Activated naive CD8-positive, alpha-beta T cell treated with anti-CD3 and anti-CD28 coated beads, Interleukin-2, amount 50 U/mL, for 16 hours (primary cell): ENCODE measurements at regions not wholly inside any gene's neighbourhood (a gene's known extent, or its start where the extent isn't known, plus 50 kb on each side); places are given as distances from the start of the nearest gene placed in this dataset.
"Not testable (repeated sequence)": the region's sequence is repeated elsewhere in the genome, so short reads cannot be mapped to it uniquely, and the experiment has no call there.

Experiments
- DNase-seq: peaks from one replicate; pipeline ENCODE4 v3.0.0-alpha.2; 2020; ENCODE audit warnings: low read depth, low spot score

DNA sequence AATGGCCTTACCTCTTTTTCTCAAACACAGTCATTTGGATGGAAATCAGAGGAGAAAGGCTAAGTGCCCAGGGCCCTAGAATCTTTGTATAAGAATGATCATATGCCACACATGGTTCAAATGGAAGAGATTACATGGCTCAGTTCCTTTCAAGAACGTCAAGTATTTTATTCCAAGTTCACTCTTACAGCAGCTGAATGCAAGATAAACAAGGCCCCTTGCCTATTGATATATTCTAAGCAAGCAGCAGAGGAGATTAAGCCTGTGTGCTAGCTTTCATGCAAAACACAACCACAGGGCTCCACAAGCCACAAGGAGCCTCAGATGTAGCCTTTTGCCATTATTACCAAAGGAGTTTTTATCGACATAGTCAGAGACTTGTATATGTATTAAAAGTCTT is 55.3 kb upstream of the SLCO6A1 start:
- no peak for DNase-seq

DNA sequence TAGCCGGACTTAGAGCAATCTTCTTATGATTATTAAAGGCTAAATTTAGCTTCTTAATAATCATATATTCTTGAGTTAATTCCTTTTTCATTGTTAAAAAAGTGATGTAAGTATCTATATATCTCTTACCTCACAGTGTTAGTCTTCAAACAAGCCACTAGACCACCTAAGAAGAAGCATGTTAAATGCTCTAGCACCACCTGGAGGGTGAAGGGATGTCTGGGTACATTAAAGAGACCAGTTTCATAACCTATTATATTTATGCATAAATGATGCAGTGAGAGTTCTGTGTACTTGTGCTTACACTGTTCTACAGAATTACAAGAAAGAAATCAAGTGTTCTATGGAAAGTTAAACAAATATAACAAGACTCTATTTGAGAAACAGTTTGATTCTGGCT is 55.9 kb upstream of the SLCO6A1 start:
- no peak for DNase-seq

DNA sequence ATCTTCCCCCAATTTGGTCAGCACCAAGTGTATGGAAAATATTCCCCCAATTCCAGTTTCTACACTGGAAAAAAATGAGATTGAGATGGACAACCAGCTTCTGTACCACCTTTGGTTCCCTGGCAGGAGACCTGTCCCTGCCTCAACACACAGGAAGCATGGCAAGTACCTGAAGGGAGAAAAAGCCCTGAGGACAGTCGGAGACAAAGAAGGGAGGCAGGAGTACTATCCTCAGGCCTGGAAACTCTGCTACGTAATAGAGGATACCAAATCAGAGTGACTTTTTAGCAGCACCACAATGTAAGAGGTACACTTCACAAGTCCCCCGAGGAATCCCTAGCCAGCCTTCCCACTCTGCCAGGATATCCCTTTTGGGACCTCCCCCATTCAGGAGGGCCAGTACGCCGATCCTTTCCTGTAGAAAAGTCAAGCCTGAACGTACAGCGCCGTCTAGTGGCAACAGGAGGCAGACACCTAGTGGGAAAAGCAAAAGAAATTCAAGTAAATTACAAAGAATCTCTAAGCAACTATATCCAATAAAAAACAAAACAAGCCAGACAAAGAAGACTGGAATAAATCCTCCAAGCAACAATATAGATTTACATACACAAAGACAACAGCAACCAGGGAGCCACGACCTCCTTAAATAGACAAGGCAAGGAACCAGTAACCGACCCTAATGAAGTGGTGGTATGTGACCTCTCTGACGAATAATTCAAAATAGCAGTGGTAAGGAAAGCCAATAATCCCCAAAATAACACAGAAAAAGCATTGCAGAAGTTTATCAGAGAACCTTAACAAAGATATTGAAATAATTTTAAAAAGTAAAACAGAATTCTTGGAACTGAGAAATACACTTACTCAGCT is 63.3 kb upstream of the SLCO6A1 start:
- DNase-seq: no peak

DNA sequence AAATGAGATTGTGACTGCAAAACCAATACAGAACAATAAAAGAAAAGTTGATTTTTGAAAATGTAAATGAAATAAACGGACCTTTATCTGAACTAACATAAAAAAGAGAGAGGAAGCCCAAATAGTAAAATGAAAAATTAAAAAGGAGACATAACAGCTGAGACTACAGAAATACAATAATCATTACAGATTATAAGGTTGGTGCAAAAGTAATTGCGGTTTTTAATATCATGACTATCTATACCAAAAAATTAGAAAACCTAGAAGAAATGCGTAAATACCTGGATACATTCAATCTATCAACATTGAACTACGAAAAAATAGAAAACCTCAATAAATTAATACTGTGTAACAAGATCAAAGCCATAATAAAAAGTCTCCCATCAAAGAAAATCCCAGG is 71.9 kb upstream of the SLCO6A1 start:
- DNase-seq: no peak

DNA sequence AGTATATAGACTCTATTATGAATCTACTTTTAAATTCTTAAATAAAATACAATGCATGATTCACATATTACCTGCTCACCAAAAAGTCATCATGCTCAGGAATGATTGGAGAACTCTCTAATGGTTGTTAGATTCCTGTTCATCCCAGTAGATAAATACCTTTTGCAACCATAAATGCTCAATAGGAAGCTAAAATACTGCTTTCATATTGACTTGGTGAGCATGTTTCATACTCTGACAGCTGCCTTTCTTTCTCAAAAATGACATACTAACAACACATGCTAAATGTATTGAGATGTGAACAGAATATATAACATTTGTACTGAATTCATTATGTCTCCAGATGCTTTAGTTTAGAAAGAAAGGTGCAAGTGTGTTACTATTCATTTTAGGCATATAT is 79.6 kb upstream of the SLCO6A1 start:
- no peak for DNase-seq

DNA sequence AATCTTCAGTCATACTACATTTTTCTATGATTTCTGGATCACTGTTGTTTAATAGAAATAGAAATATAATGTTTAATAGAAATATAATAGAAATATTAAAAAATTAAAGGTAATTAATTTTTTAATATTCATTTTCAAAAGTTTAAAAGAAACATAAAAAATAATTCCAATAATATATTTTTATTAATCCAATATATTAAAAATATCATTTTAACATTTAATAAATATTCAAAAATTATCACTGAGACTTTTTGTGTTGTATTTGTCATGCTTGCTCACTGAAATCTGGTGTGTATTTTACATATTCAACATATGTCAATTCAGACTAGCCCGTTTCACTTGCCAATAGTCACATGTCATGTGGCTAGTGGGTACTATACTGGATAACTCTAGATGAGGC is 80.6 kb upstream of the SLCO6A1 start:
- DNase-seq: no peak

DNA sequence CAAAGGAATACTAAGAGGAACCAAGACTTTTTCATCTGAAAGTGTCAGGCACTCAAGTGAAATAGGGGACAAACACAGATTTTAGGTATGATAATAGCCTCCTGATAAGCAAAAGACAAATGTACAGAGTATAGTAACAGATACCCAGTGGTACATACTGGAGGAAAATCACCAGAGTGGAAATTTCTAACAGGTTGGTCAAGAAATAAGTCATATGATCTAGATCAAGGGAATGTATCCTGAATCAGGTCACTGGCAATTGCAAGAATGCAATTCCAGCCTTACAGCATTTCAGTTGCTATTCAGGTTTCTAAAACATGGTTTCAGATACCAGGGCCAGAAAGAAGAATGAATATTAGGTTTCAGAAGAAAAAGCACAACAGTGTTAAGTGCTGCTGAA is 82.2 kb upstream of the SLCO6A1 start:
- DNase-seq: no peak

DNA sequence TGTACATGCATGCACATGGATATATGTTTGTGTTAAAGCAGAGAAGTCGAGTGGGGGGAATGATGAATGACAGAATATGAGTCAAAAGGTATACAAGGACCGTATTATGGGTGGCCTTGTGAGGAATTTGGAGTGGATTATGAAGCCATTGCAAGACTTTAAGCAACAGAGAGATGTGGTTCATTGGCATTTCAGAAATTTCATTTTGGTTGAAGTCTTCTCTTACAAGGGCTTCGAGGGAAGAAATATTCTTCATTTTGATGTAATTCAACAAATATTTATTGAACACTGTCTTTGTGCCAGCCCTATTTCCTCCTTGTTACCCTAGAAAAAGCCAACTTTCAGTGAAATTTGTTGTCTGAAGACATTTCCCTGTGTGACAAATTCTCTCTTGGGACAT is 83.9 kb upstream of the SLCO6A1 start:
- no peak for DNase-seq

DNA sequence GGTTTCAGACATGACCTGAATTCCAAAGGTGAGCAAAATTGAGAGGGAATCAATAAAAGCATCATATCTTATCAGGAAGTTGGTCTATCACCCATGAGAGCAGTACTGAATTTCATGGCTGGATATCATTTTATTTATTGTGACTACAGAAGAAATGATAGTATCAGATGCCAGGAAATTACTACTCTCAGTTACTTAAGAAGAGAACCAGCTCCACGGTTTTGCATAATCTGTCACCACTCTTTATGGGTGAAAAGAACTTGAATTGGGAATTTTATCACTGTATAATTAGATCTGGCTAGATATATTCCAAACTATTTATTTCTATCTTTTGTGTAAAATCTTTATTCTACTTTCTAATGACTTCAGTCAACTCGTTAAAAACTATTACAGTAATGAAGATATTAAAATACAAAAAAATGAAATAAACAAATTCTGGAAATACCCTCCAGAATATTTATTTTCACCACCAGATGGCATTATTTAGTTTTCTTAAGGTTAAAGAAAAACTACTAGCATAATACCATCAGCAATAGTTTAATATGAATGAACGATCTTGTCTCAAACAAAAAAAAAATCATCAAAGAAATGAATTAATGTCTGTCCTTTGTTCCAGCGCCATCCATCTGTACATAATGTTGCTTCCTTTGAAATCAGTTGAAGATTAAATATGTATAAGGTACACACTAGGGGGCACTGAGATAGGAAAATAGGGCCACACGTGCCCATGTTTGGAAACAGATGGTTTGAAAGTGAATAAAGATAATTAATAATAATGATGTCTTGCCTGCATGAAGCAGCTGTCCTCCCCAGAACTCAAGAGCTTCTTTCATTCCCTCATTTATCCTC is 84.7 kb upstream of the SLCO6A1 start:
- no peak for DNase-seq

DNA sequence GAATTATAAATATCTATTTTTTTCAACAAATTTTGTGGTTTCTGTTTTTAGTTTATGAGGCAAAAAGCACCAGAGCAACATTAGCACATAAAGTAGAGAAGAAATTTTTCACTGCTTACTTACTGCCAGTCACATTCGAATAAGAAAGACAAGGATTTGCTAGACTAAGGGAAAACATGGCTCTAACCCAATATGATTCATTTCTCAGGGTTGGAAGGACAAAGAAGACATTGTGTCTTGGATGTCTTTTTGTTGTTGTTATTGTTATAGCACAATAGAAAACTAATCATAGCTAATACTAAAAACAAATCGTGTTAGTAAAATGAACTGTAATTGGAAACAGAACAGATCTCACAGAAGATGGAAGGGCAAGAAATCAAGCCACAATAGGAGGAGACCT is 90.9 kb upstream of the SLCO6A1 start:
- DNase-seq: no peak

DNA sequence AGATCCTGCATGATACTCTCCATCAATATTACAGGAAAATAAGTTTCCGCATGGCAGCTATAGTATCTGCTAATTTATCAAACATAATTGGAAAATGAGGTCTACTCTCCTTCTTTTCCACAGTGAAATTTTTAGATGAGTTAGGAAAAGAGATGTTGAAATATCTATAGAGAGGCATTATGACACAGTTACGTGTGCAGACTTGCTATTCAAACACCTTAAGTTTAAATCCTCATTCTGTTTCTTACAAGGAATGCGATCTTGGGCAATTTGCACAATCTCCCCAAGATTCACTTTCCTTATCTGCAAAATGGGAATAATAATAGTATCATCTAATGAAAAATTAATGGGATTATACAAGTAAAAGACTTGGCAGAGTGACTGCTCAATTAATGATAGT is 91.7 kb upstream of the SLCO6A1 start:
- DNase-seq: no peak

DNA sequence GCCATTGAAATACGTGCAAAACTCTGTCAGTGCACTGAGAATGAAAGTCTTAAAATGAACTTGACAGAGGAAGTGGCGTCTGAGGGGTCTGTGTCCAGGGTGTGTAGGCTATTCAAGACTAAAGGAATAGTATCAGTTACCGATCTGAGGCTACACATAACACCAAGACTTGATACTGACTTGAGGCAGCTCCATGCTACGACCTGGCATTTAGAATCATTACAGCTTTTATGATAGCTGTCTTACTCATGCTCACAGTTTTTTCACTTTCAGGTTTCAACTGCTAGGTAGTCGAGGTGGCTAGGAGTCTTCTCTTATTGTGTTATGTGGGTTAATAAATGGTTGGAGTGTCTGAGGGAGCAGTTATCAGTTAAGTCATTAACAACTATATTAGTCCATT is 92.8 kb upstream of the SLCO6A1 start:
- no peak for DNase-seq

DNA sequence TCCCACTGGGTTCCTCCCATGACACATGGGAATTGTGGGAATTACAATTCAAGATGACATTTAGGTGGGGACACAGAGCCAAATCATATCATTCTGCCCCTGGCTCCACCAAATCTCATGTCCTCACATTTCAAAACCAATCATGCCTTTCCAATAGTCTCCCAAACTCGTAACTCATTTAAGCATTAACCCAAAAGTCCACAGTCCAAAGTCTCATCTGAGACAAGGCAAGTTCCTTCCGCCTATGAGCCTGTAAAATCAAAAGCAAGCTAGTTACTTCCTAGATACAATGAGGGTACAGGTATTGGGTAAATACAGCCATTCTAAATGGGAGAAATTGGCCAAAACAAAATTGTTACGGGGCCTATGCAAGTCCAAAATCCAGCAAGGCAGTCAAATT is 93.8 kb upstream of the SLCO6A1 start:
- not testable (repeated sequence) for DNase-seq

DNA sequence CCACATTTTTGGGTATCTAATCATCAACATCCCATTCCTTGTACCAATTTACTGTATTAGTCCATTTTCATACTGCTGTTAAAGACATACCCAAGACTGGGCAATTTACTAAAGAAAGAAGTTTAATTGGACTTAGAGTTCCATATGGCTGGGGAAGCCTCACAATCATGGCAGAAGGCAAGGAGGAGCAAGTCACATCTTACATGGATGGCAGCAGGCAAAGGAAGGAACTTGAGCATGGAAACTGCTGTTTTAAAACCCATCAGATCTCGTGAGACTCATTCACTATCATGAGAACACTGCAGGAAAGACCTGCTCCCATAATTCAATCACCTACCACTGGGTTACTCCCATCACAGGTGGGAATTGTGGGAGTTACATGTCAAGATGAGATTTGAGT is 95.4 kb upstream of the SLCO6A1 start:
- DNase-seq: no peak

DNA sequence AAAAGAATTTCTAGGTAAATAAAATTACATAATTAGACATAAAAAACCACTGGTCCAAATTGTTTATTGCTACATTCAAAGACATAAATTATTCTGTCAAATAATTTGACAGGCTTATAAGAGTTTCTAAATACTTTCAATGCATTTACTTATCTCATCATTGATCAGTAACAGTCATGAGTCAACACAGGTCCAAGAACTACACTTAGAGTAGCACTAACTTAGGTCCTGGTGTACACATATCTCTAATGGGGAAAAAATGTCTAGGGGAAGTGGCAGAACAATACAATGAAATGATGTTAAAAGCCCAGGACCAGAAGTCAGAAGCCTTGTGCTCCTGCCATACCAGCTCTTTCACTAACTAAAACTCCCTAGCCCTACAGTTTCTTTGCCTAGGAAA is 96.5 kb upstream of the SLCO6A1 start:
- no peak for DNase-seq

DNA sequence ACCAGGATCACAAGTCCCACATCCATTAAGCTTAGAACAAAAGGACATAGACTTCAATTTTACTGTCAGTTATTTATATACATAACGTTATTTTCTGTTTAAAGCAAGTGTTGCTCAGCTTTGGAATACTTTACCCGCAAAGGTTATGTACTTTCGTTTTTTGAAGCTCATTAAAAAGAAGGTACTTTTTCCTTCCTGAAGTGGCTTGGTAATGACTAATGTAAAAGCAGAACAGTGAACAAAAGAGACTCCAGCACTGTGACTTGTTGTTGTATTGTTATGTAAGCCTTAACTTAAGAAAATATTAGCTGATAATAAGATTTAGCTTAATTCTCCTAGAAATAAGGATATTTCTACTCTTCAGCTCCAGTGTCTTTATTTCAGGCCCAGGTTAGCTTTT is 97.3 kb upstream of the SLCO6A1 start:
- no peak for DNase-seq

DNA sequence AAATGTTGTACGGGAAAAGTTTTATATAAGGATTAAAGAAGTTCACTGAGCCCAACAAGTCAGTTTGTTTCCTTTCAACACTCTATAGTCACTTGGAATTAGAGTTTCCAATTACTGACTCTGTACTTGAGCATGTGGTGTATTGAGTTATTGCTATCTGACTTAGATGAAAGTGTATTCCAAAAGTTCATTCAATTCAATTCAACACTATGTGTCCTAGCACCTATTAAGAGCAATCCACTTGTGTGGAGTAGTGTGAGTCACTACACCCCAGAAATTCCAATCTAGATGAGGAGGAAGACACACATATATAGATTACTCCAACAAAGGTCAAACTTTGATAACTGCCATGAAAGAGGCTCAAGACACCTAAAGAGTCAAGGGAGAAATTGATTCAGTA is 98.2 kb upstream of the SLCO6A1 start:
- no peak for DNase-seq

DNA sequence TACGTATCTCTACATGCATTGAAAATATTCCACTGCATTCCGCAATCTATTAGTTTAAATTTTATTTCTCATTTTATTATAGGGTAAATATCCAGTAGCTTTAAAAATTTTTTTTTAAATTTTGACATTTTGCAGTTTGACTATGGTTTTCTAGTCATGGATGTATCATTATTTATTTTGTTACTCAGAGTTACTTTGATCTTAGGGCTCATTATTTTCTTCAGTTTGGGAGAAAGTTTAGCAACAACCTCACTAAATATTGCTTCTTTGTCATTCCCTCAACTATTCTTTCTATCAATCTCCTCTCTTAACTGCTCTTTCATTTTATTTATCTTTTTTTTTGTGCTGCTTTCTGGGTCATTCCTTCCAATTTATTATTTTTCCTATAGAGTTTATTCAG is 100.5 kb upstream of the SLCO6A1 start:
- DNase-seq: no peak

DNA sequence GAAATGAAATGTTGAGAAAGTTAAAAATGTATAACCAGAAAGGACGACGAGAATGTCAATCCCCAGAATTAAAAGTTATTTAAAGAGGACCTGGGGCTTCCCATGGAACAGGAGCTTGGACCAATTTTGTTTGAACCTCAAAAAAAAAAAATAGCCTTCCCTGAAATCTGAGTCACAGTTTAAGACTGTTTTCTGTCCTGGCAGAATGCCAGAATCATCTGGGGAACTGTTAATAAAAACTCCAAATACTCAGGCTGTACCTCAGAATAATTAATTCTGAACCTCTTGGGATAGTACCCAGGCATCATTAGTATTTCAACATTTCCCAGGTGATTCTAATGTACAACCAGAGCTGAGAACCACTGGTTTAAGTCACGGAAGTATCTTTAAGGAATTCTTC is 102.2 kb upstream of the SLCO6A1 start:
- DNase-seq: no peak

DNA sequence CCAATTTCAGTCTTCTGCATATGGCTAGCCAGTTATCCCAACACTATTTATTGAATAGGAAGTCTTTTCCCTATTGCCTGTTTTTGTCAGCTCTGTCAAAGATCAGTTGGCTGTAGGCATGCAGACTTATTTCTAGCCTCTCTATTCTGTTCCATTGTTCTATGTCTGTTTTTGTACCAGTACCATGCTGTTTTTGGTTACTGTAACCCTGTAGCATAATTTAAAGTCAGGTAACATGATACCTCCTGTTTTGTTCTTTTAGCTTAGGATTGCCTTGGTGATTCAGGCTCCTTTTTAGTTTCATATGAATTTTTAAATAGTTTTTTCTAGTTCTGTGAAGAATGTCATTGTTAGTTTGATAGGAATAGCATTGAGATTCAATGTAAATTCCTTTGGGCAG is 104.9 kb upstream of the SLCO6A1 start:
- no peak for DNase-seq

DNA sequence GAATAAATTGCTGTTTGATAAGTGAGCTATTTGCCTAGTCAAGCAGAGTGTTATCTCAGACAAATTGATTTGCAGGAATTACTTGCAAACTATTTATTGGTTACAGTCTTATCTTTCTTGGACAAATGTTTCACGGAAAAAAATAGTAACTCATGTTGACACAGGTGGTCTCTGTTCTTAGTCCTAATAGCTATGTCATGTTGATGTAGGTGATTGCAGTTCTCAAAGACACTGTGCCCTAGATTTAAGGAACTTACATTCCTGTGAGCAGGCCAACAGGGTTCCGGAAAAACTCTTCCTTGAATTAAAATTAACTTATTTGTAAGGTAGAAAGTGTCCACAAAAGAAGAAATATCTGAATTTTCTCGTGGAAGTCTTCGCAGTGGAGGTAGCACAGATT is 109.6 kb upstream of the SLCO6A1 start:
- DNase-seq: no peak

DNA sequence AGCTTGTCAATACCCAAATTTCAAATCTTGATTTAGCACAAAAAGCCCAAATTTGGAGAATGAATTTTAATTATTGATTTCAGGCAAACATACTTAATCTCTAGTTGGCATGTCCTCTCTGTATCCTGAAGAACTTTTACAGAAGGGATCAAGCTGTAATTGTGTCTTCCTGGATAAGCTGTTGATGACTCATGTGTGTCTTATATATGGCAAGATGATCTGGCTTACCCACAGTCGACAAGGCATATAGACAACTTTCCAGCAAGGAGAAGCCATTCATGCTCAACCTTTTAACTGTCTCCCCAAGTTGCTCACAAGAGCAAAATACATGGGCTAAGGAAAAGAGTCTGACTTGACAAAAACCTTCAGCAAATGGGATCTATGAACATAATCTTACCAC is 112.5 kb upstream of the SLCO6A1 start:
- no peak for DNase-seq

DNA sequence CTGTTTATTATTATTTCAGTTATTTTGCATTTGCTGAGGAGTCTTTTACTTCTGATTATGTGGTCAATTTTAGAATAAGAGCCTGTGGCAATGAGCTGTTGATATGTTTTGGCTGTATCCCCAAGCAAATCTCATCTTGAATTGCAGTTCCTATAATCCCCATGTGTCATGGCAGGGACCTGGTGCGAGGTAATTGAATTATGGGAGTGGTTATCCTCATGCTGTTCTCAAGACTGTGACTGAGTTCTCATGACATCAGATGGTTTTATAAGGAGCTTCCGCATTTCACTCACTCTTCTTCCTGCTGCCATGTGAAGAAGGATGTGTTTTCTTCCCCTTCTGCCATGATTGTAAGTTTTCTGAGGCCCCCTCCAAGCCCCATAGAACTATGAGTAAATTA is 114.9 kb upstream of the SLCO6A1 start:
- DNase-seq: no peak
